GM12865 (cell line): ENCODE measurements at regions not wholly inside any gene's neighbourhood (a gene's known extent, or its start where the extent isn't known, plus 50 kb on each side); places are given as distances from the start of the nearest gene placed in this dataset.

Source experiments
- DNase-seq: peaks from one replicate; pipeline ENCODE4 v3.0.0; 2010; ENCODE audit warnings: low read depth
- H3K4me3 ChIP-seq: 2 replicates; pipeline ENCODE4 v1.5.1; 2011; ENCODE audit warnings: mild to moderate bottlenecking, low read depth, low read length, control low read depth
- TF ChIP-seq, protein P1 (sequence below): IDR thresholded peaks from 2 replicates; pipeline ENCODE4 v1.5.1; 2011; ENCODE audit warnings: low read length, control low read depth, low read depth, inconsistent platforms; ENCODE audit not compliant: insufficient read depth; ENCODE audit errors: missing control alignments

DNA sequence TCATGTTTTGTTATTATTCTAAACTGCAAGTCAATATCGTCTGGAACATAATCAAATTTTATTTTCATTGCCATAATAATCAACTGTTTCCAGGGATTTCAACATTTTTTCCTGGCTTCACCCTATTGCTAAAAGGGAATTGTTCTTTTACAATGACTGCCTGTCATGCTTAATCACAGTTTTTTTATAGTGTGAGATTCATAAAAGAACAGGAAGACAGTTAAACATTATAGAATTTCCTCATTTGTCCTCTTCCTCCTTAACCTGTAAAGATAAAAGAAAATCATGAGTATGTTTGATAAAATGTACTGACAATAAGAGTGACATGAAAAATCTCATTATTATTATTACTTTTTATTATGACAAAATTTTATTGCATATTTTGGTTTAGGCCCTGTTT lies 73.3 kb upstream of the CENPW start:
- no peak for DNase-seq
- TF ChIP-seq, protein P1, sequence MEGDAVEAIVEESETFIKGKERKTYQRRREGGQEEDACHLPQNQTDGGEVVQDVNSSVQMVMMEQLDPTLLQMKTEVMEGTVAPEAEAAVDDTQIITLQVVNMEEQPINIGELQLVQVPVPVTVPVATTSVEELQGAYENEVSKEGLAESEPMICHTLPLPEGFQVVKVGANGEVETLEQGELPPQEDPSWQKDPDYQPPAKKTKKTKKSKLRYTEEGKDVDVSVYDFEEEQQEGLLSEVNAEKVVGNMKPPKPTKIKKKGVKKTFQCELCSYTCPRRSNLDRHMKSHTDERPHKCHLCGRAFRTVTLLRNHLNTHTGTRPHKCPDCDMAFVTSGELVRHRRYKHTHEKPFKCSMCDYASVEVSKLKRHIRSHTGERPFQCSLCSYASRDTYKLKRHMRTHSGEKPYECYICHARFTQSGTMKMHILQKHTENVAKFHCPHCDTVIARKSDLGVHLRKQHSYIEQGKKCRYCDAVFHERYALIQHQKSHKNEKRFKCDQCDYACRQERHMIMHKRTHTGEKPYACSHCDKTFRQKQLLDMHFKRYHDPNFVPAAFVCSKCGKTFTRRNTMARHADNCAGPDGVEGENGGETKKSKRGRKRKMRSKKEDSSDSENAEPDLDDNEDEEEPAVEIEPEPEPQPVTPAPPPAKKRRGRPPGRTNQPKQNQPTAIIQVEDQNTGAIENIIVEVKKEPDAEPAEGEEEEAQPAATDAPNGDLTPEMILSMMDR, result no peak

DNA sequence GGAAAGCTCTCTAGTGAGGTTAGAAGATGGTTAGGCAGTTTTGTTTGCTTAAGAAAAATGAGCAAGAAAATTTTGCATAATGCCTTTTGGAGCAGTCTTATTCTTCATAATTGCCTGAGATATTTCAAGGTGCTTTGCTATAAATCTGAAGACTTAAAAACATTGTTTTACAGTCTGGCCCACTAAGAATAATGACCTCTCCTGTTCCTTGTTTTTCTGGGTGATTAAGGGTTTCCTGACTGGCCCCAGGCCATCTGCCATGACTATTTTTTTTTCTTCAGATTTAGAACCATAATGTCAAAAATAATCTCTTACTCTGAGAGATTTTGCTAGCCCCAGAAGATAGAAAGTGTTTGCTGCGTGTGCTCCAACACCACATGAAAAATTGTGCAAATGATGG lies 72.3 kb upstream of the CENPW start:
- TF ChIP-seq, protein P1, result no peak
- no peak for DNase-seq
- H3K4me3 ChIP-seq, result no peak overlapping the region

More for the DNA sequence above, 73.3 kb upstream of the CENPW start:
- H3K4me3 ChIP-seq, result no peak overlapping the region

DNA sequence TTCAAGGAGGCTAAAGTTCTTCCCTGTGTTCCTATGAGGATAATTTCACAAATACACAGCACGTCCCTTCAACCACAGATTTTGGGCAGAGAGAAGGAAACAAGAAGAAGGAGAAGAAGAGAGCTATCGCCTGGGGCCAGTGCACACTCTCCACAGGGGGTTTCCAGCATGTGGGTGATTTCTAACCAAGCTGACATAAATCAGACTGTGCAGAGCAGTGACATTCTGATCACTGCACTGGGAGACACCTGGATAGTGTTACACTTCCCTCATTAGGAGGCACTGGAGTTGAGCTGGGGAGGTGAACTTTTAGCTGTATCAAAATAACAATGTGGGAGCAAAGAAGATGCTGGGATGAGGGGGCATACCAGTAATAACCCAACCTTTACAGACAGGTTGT lies 71.8 kb upstream of the CENPW start:
- no peak overlapping the region for H3K4me3 ChIP-seq
- TF ChIP-seq, protein P1, result no peak
- peak; percentile 50 for DNase-seq

DNA sequence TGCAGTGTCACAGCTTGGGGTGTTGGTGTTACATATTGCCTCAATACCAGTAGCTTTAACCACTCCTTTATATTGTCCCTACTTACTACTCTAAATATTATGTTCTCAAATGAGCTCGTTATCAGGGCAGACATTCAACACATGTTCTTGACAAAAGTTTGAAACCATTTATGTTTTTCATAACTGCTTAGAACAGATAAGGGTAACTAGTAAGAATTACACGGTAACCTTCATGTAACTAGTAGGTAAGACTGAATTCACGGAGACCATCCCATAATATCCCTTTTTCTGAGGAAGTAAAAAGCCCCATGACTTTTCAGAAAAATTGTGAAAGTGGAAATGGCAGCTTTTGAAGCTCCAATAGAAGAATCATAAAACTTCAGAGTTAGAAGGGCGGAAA lies 59.6 kb upstream of the CENPW start:
- TF ChIP-seq, protein P1, result no peak
- no peak for DNase-seq

DNA sequence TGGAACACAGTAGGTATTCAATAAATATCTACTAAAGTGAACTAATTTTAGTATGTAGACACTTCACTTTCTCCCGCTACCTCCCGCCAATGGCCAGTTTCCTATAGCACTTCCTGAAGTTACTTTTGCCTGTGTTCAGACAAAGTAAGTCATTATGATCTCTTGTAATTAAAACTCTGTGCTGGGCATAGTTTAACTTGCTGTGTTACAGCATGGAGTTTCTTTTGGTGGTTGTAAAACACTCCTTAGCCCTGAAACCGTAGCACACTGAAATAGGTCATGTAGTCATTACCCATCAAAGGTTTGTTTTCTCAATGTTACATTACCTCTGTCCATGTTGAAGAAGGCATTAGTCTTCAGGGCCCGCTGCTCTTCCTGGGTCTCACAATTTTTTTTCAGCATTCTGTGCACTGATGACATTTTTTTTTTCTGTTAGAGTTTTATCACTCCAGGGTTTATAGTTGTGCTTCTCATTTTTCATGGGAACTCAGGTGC lies 54.0 kb upstream of the CENPW start:
- TF ChIP-seq, protein P1, result no peak
- DNase-seq, result no peak
- no peak overlapping the region for H3K4me3 ChIP-seq

More for the DNA sequence above, 59.6 kb upstream of the CENPW start:
- H3K4me3 ChIP-seq, result no peak overlapping the region
